AG09309 (cell line): ENCODE measurements at regions not wholly inside any gene's neighbourhood (a gene's known extent, or its start where the extent isn't known, plus 50 kb on each side); places are given as distances from the start of the nearest gene placed in this dataset.
"Not testable (repeated sequence)": the region's sequence is repeated elsewhere in the genome, so short reads cannot be mapped to it uniquely, and the experiment has no call there.

Experiments used
- DNase-seq: peaks from one replicate; pipeline ENCODE4 v3.0.0-alpha.2; 2010; ENCODE audit warnings: low read depth
- H3K4me3 ChIP-seq: 2 replicates; pipeline ENCODE4 v1.5.1; 2011; ENCODE audit warnings: mild to moderate bottlenecking, low read depth, low read length, moderate library complexity; ENCODE audit not compliant: control insufficient read depth
- CTCF ChIP-seq: IDR thresholded peaks from 2 replicates; pipeline ENCODE4 v1.5.1; 2011; ENCODE audit warnings: mild to moderate bottlenecking, low read depth, low read length, inconsistent platforms; ENCODE audit not compliant: insufficient read depth, control insufficient read depth; ENCODE audit errors: missing control alignments

DNA sequence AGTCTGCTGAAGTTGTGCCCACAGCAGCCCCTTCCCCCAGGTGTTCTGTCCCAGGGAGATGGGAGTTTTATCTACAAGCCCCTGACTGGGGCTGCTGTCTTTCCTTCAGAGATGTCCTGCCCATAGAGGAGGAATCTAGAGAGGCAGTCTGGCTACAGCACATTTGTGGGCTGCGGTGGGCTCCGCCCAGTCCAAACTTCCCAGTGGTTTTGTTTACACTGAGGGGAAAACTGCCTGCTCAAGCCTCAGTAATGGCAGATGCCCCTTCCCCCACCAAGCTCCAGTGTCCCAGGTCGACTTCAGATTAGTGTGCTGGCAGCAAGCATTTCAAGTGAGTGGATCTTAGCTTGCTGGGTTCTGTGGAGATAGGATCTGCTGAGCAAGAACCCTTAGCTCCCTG, 267.4 kb upstream of the RAI14 start:
- not testable (repeated sequence) for DNase-seq, H3K4me3 ChIP-seq

- H3K4me3 ChIP-seq = no peak overlapping the region
- TF ChIP-seq CTCF = no peak
- DNase-seq = no peak
Observed at GRCh38 chr5:34409373-34409772, 246.8 kb upstream of the RAI14 start.

- TF ChIP-seq CTCF = no peak
- no peak for DNase-seq
- no peak overlapping the region for H3K4me3 ChIP-seq
Observed at GRCh38 chr5:34410411-34411139, 245.6 kb upstream of the RAI14 start.

DNA sequence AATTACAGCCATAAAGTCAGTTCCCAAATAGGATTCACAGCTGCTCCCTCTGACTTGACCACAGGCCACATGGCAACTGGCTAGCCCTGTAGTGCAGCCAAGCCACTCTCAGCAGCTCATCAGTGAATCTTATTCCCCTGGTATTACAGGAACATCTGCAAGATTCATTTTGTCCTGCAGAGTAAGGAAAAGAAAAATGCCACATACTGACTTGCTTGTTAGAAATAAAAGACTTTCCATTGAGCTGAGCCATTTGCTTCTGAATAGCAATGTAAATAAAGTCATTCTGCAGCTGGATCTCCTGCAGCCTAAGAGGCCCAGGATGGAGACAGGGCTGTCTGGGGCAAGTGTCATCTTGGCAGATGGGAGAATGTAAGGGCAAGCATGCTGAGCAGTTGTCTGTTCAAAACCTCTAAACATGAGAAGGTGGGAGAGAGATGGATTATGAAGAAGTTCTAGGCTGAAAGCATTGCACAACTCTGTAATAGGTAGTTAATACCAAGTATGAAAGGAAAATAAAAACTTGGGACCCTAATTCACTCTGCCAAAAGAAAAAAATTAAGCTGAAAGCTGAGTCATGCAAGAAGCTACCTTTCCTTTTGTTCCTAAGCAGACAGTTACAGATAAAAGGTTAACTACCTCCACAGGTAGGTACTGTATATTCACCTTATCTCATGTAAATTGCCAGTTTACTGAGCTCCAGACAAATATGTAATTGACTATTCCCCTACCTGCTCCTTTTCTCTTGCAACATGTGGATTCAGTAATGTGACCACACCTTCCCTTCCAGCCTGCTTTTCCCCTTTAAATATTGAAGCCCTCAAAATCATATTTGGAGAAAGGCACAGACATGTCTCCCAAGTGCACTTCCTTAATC, 244.4 kb upstream of the RAI14 start:
- TF ChIP-seq CTCF = no peak
- no peak overlapping the region for H3K4me3 ChIP-seq
- no peak for DNase-seq

DNA sequence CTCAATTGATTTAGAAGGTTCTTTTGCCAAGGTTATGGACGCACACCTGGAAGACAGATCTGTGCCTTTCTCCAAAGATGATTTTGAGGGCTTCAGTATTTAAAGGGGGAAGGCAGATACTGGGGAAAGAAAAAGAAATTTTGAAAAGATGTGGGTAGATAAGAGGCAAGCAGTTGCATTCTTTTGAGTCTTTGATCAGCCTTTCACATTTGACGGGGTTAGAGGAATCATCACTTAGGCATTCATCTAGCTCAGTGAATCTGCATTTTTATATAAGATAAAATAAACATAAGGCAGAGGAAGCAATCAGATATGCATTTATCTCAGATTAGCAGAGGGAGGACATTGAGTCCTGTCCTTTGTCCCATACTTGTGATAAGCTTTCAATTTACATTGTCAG, 243.4 kb upstream of the RAI14 start:
- DNase-seq = no peak
- no peak overlapping the region for H3K4me3 ChIP-seq
- no peak for TF ChIP-seq CTCF

GRCh38 chr5:34415559-34416198, 240.4 kb upstream of the RAI14 start:
- no peak for TF ChIP-seq CTCF
- DNase-seq = no peak
- no peak overlapping the region for H3K4me3 ChIP-seq
